SH-SY5Y (cell line): ENCODE measurements at regions not wholly inside any gene's neighbourhood (a gene's known extent, or its start where the extent isn't known, plus 50 kb on each side); places are given as distances from the start of the nearest gene placed in this dataset.

Experiments
- GATA2 ChIP-seq: IDR thresholded peaks from 2 replicates; pipeline ENCODE4 v1.6.1; 2011; ENCODE audit warnings: mild to moderate bottlenecking, low read depth, low read length
- GATA3 ChIP-seq: IDR thresholded peaks from 2 replicates; pipeline ENCODE4 v1.6.1; 2011; ENCODE audit warnings: low read depth, mild to moderate bottlenecking, low read length, moderate library complexity

DNA sequence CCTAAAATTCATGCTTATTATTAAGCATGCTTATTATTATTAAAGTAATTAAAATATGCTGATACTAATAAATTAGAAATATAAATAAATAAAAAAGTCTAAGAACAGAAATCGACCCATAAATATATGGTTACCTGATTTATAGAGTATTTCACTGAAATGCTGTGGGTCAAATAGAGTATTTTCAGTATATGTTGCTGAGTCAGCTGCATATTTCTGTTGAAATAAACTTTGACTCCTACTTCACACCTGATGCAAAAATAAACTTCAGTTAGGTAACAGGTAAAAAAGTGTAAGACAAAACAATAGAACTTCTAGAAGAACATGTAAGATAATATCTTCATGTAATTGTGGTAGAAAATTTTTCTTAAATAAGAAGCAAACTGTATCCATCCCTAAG lies 967.9 kb downstream of the TRHDE start:
- TF ChIP-seq GATA3 (no peak), GATA2 (no peak)
